ENCODE measurements at regions not wholly inside any gene's neighbourhood (a gene's known extent, or its start where the extent isn't known, plus 50 kb on each side); places are given as distances from the start of the nearest gene placed in this dataset.

GRCh38 chr1:59022199-59022598 is 238.4 kb upstream of the JUN start:
- no peak for DNase-seq (ENCODE audit: low read depth, low spot score)
- Histone ChIP-seq H3K27me3 (ENCODE audit: control insufficient read depth, extremely low read depth, insufficient read depth, low read length) (no peaks in the 10 kb centered on the region), H3K4me1 (ENCODE audit: control insufficient read depth, extremely low read depth, insufficient read depth, low read length) (peaks cover 48% of the 10 kb centered on the region), H3K9me3 (ENCODE audit: control insufficient read depth, low read depth, low read length) (no peaks in the 10 kb centered on the region), H3K4me3 (ENCODE audit: control insufficient read depth in 2 of 3, extremely low read depth in 1 of 3, insufficient read depth in 2 of 3, low read depth in 1 of 3, low read length in 3 of 3) (no peak overlapping the region), H3K9me1 (ENCODE audit: control insufficient read depth, extremely low read depth, insufficient read depth, low read length) (no peaks in the 10 kb centered on the region), H2AFZ (ENCODE audit: control insufficient read depth, low read length) (no peak overlapping the region), H3K4me2 (ENCODE audit: control insufficient read depth, extremely low read depth, insufficient read depth, low read depth, low read length) (no peak overlapping the region), H4K20me1 (ENCODE audit: control insufficient read depth, extremely low read depth, insufficient read depth, low read length) (no peaks in the 10 kb centered on the region), H3K27ac (ENCODE audit: control insufficient read depth, insufficient read depth, low read length) (no peak overlapping the region), H3K9ac (ENCODE audit: control insufficient read depth, extremely low read depth, insufficient read depth, low read length) (no peak overlapping the region), H3K79me2 (ENCODE audit: control insufficient read depth, insufficient read depth, low read length) (no peaks in the 10 kb centered on the region), H3K36me3 (ENCODE audit: control insufficient read depth in 2 of 2, extremely low read depth in 1 of 2, insufficient read depth in 2 of 2, low read length in 2 of 2) (no peaks in the 10 kb centered on the region)
- dilution Hi-C loops (cut with MboI; ENCODE audit: extremely low pct_ligation_motif_present, low sequenced_read_pairs) = no loop called here
- TF ChIP-seq EZH2 (IDR thresholded peaks at IDR 0.05; ENCODE audit: low read length) = no peak
- TF ChIP-seq CTCF (optimal IDR thresholded peaks at IDR 0.05 in 1 of 3, IDR thresholded peaks at IDR 0.05 in 1 of 3, conservative IDR thresholded peaks at IDR 0.05 in 1 of 3; ENCODE audit: extremely low read depth in 1 of 3, insufficient read depth in 2 of 3, low read length in 3 of 3) = no peak
- FAIRE-seq = no peak

- Histone ChIP-seq H3K79me2 (ENCODE audit: control insufficient read depth, insufficient read depth, low read length) (no peaks in the 10 kb centered on the region), H2AFZ (ENCODE audit: control insufficient read depth, low read length) (no peak overlapping the region), H3K4me1 (ENCODE audit: control insufficient read depth, extremely low read depth, insufficient read depth, low read length) (peaks cover 42% of the 10 kb centered on the region), H3K9me1 (ENCODE audit: control insufficient read depth, extremely low read depth, insufficient read depth, low read length) (no peaks in the 10 kb centered on the region), H3K27me3 (ENCODE audit: control insufficient read depth, extremely low read depth, insufficient read depth, low read length) (no peaks in the 10 kb centered on the region), H3K27ac (ENCODE audit: control insufficient read depth, insufficient read depth, low read length) (no peak overlapping the region), H3K4me2 (ENCODE audit: control insufficient read depth, extremely low read depth, insufficient read depth, low read depth, low read length) (no peak overlapping the region), H3K4me3 (ENCODE audit: control insufficient read depth in 2 of 3, extremely low read depth in 1 of 3, insufficient read depth in 2 of 3, low read depth in 1 of 3, low read length in 3 of 3) (no peak overlapping the region), H3K9me3 (ENCODE audit: control insufficient read depth, low read depth, low read length) (no peaks in the 10 kb centered on the region), H3K9ac (ENCODE audit: control insufficient read depth, extremely low read depth, insufficient read depth, low read length) (no peak overlapping the region), H4K20me1 (ENCODE audit: control insufficient read depth, extremely low read depth, insufficient read depth, low read length) (no peaks in the 10 kb centered on the region), H3K36me3 (ENCODE audit: control insufficient read depth in 2 of 2, extremely low read depth in 1 of 2, insufficient read depth in 2 of 2, low read length in 2 of 2) (no peaks in the 10 kb centered on the region)
- dilution Hi-C loops (cut with MboI; ENCODE audit: extremely low pct_ligation_motif_present, low sequenced_read_pairs) = no loop called here
- FAIRE-seq = no peak
- TF ChIP-seq EZH2 (IDR thresholded peaks at IDR 0.05; ENCODE audit: low read length) = no peak
- no peak for TF ChIP-seq CTCF (optimal IDR thresholded peaks at IDR 0.05 in 1 of 3, IDR thresholded peaks at IDR 0.05 in 1 of 3, conservative IDR thresholded peaks at IDR 0.05 in 1 of 3; ENCODE audit: extremely low read depth in 1 of 3, insufficient read depth in 2 of 3, low read length in 3 of 3)
- DNase-seq (ENCODE audit: low read depth, low spot score) = no peak
Observed at GRCh38 chr1:59022799-59023198, 239.0 kb upstream of the JUN start.
